GM06990 (cell line): ENCODE measurements at regions not wholly inside any gene's neighbourhood (a gene's known extent, or its start where the extent isn't known, plus 50 kb on each side); places are given as distances from the start of the nearest gene placed in this dataset.

Experiments
- DNase-seq: peaks from one replicate; pipeline ENCODE4 v3.0.0-alpha.2; 2011; ENCODE audit not compliant: insufficient read length; ENCODE audit errors: extremely low read depth
- H3K27me3 ChIP-seq: replicated peaks from 2 replicates; pipeline ENCODE4 v1.6.0; 2011; ENCODE audit warnings: low read length; ENCODE audit not compliant: control insufficient read depth, insufficient read depth
- H3K36me3 ChIP-seq: 2 replicates; pipeline ENCODE4 v1.5.1; 2011; ENCODE audit warnings: low read length; ENCODE audit not compliant: control insufficient read depth, insufficient read depth
- H3K4me3 ChIP-seq: replicated peaks from 2 replicates; pipeline ENCODE4 v1.5.1; 2011; ENCODE audit warnings: low read depth, mild to moderate bottlenecking, control low read depth, low read length
- TF ChIP-seq, protein P1 (sequence below): IDR thresholded peaks from 2 replicates; pipeline ENCODE4 v1.5.1; 2011; ENCODE audit warnings: low read length, control low read depth, mild to moderate bottlenecking, inconsistent platforms; ENCODE audit not compliant: insufficient read depth, poor library complexity, severe bottlenecking

DNA sequence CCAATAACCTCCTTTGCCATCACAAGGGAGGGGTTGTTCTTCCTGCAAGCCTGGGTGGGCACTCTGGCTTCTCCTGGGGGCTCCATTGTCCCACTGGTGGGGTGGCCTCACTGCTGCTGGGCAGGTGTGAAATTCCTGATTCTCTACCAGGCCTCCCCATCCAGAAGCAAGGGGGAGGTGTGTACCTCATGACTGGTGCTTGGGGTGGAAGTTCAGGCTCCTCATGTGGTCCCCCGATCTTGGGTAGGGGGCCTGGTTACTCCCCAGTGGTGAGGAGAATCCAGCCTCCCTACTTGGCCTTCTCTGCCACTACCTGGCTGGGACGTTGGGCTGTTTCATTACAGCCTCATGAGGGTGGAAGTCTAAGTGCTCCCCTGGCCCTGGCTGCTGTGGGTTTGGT lies 433.9 kb downstream of the IRX2 start:
- no peak for DNase-seq
- Histone ChIP-seq H3K36me3 (no peaks in the 10 kb centered on the region), H3K27me3 (no peaks in the 10 kb centered on the region), H3K4me3 (no peak overlapping the region)
- TF ChIP-seq, protein P1, sequence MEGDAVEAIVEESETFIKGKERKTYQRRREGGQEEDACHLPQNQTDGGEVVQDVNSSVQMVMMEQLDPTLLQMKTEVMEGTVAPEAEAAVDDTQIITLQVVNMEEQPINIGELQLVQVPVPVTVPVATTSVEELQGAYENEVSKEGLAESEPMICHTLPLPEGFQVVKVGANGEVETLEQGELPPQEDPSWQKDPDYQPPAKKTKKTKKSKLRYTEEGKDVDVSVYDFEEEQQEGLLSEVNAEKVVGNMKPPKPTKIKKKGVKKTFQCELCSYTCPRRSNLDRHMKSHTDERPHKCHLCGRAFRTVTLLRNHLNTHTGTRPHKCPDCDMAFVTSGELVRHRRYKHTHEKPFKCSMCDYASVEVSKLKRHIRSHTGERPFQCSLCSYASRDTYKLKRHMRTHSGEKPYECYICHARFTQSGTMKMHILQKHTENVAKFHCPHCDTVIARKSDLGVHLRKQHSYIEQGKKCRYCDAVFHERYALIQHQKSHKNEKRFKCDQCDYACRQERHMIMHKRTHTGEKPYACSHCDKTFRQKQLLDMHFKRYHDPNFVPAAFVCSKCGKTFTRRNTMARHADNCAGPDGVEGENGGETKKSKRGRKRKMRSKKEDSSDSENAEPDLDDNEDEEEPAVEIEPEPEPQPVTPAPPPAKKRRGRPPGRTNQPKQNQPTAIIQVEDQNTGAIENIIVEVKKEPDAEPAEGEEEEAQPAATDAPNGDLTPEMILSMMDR, result no peak

DNA sequence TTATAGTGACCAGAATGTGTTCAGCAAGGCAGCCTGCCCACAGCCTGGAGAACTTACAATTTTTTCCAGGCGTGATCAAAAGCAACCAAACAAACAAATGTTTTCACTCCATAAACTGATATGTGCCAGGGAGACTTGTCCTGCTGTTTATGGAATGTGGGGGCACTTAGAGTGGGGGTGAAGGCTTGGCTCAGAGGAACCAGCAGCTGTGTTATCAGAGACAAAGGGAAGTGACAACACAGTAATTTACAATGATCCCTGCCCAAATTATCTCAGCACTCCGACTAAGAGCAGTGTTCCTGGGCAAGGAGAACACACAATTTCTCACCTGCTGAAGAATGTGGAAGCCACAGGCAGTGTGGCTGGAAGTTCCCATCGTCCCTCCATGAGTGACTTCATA lies 429.1 kb upstream of the IRX4 start:
- no peaks in the 10 kb centered on the region for H3K36me3 ChIP-seq
- no peak for DNase-seq
- H3K27me3 ChIP-seq, result no peaks in the 10 kb centered on the region
- no peak overlapping the region for H3K4me3 ChIP-seq
- TF ChIP-seq, protein P1, result no peak

DNA sequence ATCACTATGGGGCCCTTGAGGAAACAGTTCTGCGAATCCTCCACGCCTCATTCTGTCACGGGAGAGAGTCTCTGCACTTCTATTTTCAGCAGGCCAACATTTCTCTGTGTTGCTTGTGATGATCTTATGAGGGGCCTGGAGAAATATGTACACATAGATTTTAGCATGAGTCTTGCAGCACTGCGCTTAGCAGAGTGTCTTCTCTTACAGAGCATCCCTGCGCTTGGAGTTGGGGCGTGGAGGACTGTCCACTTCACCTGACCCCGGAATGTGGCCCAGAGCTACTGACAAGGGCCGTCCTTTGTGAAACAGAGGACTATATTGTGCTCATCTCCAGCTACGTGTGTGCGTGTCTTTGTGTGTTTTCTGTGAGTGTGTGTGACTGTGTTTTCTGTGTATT lies 428.2 kb upstream of the IRX4 start:
- Histone ChIP-seq H3K27me3 (no peaks in the 10 kb centered on the region), H3K36me3 (no peaks in the 10 kb centered on the region), H3K4me3 (no peak overlapping the region)
- TF ChIP-seq, protein P1, result no peak
- DNase-seq, result no peak

DNA sequence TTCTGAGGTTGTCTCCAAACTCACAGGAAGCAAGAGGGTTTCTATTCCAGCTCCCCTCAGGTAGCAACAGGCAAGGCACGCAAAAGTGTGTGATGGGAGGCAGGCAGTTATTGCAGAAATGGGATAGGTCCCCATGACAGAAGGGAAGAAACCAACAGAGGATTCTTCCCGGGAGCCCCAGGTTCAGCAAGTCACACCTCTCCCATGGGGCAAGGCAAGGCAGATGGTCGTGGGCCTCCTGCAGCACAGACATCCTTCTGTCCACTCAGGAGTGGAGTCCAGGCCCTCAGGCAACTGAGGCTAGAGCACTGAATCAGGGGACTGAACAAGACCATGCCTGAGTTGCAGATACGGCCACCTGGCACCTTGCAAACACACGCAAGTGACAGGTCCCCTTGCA lies 424.9 kb upstream of the IRX4 start:
- TF ChIP-seq, protein P1, result no peak
- no peaks in the 10 kb centered on the region for H3K36me3 ChIP-seq
- no peak overlapping the region for H3K4me3 ChIP-seq
- no peaks in the 10 kb centered on the region for H3K27me3 ChIP-seq
- no peak for DNase-seq

DNA sequence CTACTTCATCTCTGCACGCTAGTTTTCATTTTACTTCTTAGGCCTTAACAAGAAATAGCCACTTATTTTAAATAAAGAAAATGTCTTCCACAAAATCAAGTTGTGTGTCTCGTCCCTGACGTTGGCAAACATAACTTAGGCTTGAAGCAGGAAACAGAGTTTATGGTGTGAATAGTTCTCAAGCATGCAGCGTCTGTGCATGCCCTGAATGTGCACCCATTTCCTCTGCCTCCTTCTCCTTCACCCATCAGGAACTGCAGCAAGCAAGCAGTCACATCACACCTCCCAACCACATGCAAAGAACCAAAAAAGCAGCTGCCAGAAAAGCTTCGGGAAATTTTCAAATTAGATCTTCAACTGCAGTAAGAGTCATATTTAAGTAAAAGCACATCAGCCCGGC lies 424.0 kb upstream of the IRX4 start:
- TF ChIP-seq, protein P1, result no peak
- no peak for DNase-seq
- H3K36me3 ChIP-seq, result no peaks in the 10 kb centered on the region
- no peak overlapping the region for H3K4me3 ChIP-seq
- H3K27me3 ChIP-seq, result no peaks in the 10 kb centered on the region

DNA sequence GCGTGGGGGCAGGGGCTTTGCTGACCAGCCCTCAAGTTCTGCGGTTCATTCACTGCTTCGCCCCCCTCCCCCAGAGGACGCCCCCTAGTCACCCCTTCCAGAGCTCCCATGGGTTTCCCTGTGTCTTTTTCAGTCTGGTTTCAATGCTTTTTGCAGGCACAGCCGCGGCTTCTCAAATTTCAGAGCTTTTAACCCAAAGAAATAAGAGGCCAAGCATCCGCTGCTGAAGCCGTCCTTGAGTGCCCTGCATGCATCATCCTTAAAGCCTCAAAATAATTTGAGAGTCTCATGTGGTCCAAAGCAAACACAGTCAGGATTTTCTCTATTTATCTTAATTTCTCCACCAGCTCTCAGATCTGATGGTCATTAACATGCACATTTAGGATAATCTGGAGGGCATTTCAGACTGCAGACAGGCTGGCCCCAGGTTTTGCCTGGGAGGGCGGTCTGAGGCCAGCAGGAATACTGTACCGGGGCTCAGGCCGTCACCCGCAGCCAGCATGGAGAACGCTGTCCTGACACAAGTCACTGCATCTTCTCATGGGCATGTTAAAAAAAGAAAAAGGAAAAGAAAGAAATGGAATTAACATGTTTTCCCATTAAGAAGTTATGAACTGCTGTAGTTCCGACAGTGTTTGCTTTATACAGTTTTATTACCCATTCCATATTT lies 420.8 kb upstream of the IRX4 start:
- Histone ChIP-seq H3K36me3 (no peaks in the 10 kb centered on the region), H3K27me3 (no peaks in the 10 kb centered on the region), H3K4me3 (no peak overlapping the region)
- no peak for DNase-seq
- TF ChIP-seq, protein P1, result no peak
